SK-N-SH treated with all-trans-retinoic acid at 6 μM for 48 hours (cell line): ENCODE measurements at regions not wholly inside any gene's neighbourhood (a gene's known extent, or its start where the extent isn't known, plus 50 kb on each side); places are given as distances from the start of the nearest gene placed in this dataset.

Source experiments
- BACH2 ChIP-seq: fragments of 250-450 bp; sonication (Bioruptor Pico); IDR thresholded peaks from 2 replicates; pipeline ENCODE4 v1.9.0; 2021; ENCODE audit warnings: mild to moderate bottlenecking, borderline replicate concordance
- GLIS3 ChIP-seq: fragments of 250-450 bp; sonication (Bioruptor Pico); IDR thresholded peaks from 2 replicates; pipeline ENCODE4 v1.5.0; 2020; ENCODE audit warnings: mild to moderate bottlenecking, moderate library complexity
- POU6F1 ChIP-seq: fragments of 250-450 bp; sonication (Bioruptor Pico); IDR thresholded peaks from 2 replicates; pipeline ENCODE4 v1.8.0; 2021; ENCODE audit warnings: low read depth, mild to moderate bottlenecking, moderate library complexity, borderline replicate concordance
- RARB ChIP-seq: fragments of 250-450 bp; sonication (Bioruptor Pico); IDR thresholded peaks from 2 replicates; pipeline ENCODE4 v1.8.0; 2021; ENCODE audit warnings: mild to moderate bottlenecking, moderate library complexity
- SNAI2 ChIP-seq: fragments of 250-450 bp; sonication (Bioruptor Pico); IDR thresholded peaks from 2 replicates; pipeline ENCODE4 v1.5.0; 2020; ENCODE audit warnings: mild to moderate bottlenecking, moderate library complexity
- TCF4 ChIP-seq: fragments of 250-450 bp; sonication (Bioruptor Pico); IDR thresholded peaks from 2 replicates; pipeline ENCODE4 v1.8.0; 2021; ENCODE audit warnings: mild to moderate bottlenecking, moderate library complexity, borderline replicate concordance
- ZC3H10 ChIP-seq: fragments of 250-450 bp; sonication (Bioruptor Pico); IDR thresholded peaks from 2 replicates; pipeline ENCODE4 v1.5.1; 2021; ENCODE audit warnings: mild to moderate bottlenecking, moderate library complexity
- ZFP3 ChIP-seq: fragments of 250-450 bp; sonication (Bioruptor Pico); IDR thresholded peaks from 2 replicates; pipeline ENCODE4 v1.5.0; 2020; ENCODE audit warnings: mild to moderate bottlenecking, moderate library complexity
- ZNF565 ChIP-seq: fragments of 450-650 bp; formaldehyde crosslinking; conservative IDR thresholded peaks from 2 replicates; pipeline ENCODE4 v1.5.0; 2020; ENCODE audit warnings: low read depth, mild to moderate bottlenecking, moderate library complexity
- ZNF8 ChIP-seq: fragments of 450-650 bp; formaldehyde crosslinking; IDR thresholded peaks from 2 replicates; pipeline ENCODE4 v1.5.0; 2020; ENCODE audit warnings: mild to moderate bottlenecking, moderate library complexity

GRCh38 chr2:23029951-23030350, 355.0 kb upstream of the KLHL29 start:
- TF ChIP-seq ZFP3 (CRISPR knock-in tag), result no peak
- no peak for TF ChIP-seq SNAI2 (CRISPR knock-in tag)
- no peak for TF ChIP-seq ZC3H10
- TF ChIP-seq ZNF565 (CRISPR knock-in tag), result no peak
- no peak for TF ChIP-seq RARB (CRISPR knock-in tag)
- TF ChIP-seq BACH2 (CRISPR knock-in tag), result no peak
- no peak for TF ChIP-seq TCF4 (CRISPR knock-in tag)
- no peak for TF ChIP-seq ZNF8 (CRISPR knock-in tag)
- TF ChIP-seq GLIS3 (CRISPR knock-in tag), result no peak
- no peak for TF ChIP-seq POU6F1
